NCI-H1436 treated with DMSO at 0.1 percent for 48 hours (cell line): ENCODE measurements at regions not wholly inside any gene's neighbourhood (a gene's known extent, or its start where the extent isn't known, plus 50 kb on each side); places are given as distances from the start of the nearest gene placed in this dataset.
A peak's percentile ranks its signal among the peaks of the same experiment; 100 is the strongest.
"Not testable (repeated sequence)": the region's sequence is repeated elsewhere in the genome, so short reads cannot be mapped to it uniquely, and the experiment has no call there.

ENCODE experiments used
- DNase-seq: peaks from one replicate; lab custom pipeline; 2025; lab: John Stamatoyannopoulos, UW

DNA sequence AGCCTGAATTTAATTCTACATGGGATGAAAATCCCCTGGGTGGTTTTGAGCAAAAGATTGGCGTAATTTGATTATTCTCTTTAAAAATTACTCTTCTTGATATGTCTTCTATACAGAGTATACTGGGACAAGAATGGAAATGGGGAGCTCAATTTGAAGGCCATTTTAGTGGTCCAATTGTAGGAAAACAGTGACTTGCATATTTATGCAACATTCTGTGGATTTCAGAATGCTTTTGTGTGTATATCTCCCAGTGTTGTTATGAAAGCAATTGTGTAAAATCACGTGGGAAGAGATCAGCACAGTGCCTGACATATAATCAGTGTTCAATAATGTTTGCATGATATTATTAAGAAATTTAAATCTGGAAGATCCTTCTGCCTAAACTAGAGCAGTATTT is 575.9 kb upstream of the PBX1 start:
- DNase-seq, result no peak

DNA sequence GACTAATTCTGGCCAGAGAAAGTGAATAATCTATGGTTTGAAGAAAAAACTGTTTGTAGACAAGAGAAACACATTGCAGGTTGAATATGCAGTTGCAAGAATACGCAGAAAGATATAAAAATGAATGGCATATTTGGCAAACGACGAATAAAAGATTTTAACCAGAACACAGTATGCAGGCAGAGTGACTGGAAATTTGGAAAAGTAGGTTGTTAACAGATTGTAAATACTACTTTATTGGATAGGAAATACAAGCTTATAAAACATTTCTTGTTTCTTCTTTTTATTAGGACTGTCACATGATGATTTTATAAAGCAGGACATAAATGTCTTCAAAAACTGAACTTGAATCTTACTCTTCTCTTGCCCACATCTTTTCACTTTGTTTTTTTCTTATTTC is 573.3 kb upstream of the PBX1 start:
- no peak for DNase-seq

DNA sequence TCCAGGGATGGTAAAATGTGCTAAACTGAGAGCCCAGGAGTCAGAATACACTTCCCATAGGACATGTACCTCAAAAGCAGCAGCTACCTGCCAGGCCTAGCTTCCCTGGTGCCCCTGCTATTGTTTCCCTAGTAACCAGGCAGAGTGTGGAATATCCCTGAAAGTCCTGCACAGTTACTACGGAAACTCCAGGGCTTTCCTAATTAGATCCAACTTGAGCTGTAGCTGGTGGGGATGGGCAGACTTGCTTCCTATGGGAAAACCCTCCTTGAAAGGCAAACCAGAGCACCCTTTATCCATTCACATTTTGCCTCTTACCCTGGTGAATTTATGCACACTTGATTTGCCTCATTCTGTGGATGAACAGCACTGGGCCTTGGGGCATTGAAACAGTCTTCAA is 559.9 kb upstream of the PBX1 start:
- no peak for DNase-seq

DNA sequence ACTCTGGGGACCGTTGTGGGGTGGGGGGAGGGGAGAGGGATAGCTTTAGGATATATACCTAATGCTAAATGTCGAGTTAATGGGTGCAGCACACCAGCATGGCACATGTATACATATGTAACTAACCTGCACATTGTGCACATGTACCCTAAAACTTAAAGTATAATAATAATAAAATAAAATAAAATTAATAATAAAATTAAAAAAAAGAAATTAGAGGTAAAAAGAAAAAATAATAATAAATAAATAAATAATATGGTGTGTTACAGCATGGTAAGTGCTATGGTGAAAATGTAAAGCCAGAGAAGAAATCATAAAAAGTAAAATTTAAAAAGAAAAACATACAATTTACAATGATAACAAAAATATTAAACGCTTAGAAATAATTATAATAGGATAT is 552.8 kb upstream of the PBX1 start:
- DNase-seq, result not testable (repeated sequence)

DNA sequence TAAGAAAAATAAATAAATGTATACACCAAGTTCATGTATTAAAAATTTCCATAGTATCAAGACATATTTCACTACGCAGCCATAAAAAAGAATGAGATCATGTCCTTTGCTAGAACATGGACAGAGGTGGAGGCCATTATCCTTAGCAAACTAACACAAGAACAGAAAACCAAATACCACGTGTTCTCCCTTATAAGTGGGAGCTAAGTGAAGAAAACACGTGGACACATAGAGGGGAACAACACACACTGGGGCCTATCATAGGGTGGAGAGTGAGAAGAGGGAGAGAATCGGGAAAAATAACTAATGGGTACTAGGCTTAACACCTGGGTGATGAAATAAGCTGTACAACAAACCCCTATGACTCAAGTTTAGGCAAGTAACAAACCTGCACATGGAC is 552.4 kb upstream of the PBX1 start:
- DNase-seq, result no peak

DNA sequence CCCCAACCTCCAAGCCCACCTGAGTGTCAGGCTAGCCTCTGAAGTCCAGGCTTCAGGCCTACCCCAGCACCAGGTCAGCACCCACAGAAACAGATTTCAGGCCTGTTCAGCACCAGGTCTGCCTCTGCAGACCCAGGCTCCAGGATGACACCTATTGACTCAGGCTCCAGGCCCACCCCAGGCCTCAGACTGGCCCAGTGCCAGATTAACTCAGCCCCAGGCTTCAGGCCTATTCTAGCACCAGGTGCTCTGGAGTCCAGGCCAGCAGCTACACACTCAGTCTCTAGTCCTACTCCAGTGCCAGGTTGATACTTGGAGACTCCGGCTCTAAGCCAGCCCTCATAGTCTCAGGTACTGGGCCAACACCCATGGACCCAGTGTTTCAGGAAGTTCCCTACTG is 541.7 kb upstream of the PBX1 start:
- DNase-seq, result no peak

DNA sequence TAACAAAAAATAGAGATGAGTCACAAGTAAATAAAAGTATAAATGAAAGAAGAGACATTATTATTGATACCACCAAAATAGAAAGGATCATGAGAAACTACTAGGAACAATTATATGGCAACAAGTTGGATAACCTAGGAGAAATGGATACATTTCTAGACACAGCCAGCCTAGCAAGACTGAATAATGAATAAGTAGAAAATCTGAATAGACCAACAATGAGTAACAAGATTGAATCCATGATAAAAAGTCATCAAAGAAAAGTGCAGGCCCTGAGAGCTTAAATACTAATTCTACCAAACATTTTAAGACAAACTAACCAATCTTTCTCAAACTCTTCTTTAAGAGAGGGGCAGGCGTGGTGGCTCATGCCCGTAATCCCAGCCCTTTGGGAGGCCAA is 538.6 kb upstream of the PBX1 start:
- DNase-seq, result no peak

DNA sequence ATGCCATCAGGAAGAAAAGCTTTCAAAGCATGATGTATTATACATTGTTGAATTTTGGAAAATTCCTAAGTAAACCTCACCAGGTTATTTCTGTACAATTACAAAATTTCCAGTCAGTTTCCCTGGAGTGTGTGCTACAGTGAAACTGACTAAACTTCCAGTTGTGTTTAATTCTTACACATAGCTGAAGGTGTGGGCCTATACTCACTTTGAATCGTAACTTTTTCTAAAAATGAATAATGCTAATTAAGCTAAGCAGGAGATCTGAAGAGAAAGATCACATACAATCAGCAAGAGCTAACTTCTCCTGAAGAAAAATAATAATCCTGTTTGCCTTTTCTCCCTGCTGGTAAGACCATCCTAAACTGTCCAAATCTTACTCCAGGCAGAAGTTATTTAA is 537.2 kb upstream of the PBX1 start:
- DNase-seq, result no peak

DNA sequence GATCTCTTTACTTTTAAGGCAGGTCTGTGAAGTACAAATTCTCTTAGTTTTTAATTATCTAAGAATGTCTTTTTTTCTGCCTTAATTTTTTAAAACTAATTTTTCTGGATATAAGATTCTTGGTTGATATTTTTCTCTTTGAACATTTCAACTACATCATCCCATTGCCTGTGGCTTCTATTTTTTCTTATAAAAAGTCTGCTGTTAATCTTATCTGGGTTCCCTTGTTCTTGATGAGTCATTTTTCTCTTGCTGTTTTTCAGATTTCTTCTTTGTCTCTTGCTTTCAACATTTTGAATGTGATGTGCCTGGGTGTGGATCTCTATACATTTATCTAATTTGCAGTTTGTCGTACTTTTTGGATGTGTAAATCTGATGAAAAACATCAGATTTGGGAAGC is 525.2 kb upstream of the PBX1 start:
- DNase-seq, result no peak

DNA sequence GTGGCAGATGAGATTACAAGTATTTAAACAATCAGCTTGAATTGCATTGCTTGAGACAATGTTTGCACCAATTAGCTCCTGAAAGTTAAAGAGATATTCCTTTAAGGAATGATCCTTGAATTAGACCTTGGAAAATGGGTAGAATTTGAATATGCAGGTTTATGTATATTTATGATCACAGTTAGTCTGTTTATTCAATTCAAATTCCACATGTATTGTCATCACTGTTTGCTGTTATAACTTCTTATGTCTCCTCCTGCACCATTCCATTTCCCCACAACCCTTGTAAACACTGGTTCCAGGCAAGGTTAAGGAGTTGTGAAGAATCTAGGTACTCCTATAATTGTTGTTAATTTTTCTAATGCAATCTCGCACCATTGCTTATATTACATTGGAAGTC is 518.2 kb upstream of the PBX1 start:
- DNase-seq, result no peak

DNA sequence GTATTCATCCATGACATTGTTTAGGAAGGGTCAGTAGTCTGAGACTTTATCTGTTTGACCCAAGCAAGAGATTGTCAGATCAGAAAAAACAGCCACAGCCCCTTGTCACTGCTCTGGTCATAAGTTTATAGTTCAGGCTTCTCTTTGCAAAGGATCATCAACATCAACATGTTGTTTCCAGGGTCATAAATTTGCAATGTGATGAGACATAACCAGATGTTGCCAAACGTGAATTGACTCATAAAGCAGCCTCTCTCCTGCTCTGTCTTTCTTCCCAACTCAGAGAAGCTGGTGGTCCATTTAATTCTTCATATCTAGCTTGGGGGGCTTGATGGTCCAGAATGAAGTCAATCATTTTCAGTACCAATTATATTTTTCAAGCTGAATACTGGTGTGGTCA is 507.2 kb upstream of the PBX1 start:
- no peak for DNase-seq

DNA sequence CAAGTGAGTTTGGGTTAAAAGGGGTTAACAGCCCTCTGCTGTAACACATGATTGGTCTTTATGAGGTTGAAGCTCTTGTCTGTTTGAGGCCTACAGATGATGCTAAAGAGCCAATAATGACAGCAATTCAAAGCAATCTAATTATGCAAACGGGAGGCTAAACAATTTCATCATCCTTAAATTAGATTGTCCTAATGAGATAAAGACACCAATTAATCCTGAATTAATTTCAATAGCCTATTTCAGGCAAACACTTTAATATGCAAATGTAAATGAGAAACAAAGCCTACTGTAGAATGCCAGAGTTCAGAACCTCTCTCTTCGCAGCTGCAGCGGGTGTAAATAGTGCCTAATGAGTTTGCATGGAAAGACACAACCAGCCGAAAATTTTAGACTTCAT is 504.7 kb upstream of the PBX1 start:
- no peak for DNase-seq

DNA sequence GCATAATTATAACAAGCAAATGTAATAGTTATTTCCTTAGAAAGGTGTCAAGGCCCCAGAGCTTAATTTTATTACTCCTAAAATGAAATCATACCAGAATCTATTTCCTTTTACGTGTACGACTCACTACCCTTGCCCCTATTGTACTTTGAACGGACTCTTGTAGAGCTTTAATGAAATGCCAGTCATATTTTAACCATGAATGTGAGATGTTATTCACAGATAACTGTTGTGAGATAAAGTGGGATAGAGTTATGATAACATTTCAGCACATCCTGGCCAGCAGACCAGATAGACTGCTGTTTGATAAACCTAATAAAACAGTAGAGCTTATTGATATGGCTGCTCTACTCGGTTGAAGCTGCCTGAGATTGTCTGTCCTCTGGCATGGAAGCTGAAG is 500.8 kb upstream of the PBX1 start:
- no peak for DNase-seq

DNA sequence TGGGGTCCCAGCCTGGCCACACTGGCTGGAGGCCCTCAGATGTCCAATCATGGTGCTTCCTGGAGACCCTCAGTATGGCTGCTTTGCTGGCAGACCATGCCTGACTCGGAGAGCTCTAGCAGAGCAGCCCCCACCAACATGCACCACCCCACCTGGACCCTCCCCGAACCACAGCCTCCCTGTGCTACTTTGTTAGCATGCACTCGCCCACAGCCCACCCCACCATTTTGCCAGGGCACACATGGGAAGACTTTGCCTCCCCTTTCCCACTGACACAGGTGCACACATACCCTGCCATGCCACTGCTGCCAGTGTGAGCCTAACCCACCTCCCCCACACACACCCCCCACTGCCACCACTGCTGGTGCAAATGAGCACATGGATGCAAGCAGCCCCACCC is 497.5 kb upstream of the PBX1 start:
- no peak for DNase-seq

DNA sequence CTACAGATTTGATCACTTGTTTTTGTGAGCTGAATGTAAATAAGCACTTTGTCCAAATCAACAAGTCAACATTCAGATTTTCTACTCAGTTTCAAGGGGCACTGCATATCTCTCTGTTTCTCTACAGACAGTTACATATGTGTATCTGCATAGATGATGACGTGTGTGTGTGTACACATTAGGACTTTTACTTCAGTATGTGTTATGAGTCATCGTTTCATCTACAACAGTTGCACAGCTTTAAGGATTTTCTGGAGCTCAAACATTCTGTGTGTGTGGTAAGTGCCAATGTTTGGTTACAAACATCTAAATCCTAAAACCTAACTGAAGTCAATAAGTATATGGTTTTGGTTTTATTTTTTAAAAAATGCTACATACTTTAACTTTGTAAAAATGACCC is 494.5 kb upstream of the PBX1 start:
- DNase-seq, result no peak

DNA sequence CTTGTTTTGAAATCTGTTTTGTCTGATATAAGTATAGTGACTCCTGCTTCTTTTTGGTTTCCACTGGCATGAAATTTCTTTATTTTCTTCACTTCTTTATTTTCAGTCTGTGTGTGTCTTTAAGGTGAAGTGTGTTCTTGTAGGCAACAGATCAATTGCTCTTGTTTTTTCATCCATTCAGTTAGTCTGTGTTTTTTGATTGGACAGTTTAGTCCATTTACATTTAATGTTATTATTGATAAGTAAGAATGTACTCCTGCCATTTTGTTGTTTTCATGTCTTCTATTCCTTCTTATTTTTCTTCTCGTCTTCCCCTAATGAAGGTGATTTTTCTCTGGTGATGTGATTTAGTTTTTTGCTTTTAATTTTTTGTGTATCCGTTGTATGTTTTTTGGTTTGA is 487.7 kb upstream of the PBX1 start:
- DNase-seq, result no peak

DNA sequence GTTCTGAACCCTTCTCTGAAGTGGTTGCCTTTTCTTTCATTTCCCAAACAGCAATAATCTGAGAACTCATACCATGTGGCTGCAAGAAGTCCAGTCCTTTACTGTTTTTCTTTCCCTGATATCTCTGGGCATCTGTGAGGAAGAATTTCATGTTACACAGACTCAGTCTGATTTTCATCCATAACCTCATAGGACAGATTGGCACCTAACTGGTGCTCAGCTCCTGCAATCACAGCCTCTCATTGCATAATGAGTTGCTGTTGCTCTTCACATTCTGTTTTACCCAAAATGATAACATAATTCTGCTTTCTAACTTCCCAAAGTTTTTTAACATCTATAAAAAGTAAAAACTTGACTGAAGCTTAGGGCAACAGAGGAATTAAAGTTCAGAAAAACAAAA is 472.2 kb upstream of the PBX1 start:
- DNase-seq, result no peak

DNA sequence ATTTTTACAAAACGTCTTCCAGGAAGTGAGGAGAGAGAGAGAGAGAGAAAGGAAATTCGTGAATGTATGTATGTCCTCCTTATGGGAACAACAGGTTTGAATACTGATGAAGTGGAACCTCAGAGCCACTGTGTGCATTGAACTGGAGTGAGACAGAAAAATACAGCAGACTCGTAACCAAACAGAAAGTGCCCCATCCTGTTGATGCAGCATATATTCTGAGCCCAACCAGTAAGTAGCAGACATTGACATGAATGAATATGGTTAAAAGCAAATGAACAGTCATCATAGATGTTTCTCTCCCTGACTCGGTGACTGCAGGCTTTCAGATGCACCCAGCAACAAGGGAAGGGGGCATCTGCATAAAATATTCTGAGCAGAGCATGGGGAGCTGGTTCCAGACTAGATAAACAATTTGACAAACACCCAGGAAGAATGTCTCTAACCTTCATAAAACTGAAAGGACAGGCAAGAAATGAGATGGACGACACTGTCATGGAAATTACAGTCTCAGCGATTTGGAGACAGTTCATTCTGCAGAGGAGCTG is 471.0 kb upstream of the PBX1 start:
- no peak for DNase-seq

DNA sequence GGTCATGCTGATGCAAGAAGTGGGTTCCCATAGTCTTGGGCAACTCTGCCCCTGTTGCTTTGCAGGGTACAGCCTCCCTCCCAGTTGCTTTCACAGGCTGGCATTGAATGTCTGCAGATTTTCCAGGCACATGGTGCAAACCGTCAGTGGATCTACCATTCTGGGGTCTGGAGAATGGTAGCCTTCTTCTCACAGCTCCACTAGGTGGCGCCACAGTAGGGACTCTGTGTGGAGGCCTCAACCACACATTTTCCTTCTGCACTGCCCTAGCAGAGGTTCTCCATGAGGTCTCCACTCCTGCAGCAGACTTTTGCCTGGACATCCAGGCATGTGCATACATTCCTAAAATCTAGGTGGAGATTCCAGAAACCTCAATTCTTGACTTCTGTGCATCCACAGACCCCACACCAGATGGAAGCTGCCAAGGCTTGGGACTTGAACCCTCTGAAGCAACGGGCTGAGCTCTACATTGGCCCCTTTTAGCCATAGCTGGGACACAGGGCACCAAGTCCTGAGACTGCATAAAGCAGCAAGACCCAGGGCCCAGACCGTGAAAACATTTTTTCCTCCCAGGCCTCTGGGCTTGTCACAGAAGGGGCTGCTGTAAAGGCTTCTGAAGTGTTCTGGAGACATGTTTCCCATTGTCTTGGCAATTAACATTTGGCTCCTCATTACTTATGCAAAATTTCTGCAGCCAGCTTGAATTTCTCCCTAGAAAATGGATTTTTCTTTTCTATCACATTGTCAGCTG is 466.2 kb upstream of the PBX1 start:
- no peak for DNase-seq

DNA sequence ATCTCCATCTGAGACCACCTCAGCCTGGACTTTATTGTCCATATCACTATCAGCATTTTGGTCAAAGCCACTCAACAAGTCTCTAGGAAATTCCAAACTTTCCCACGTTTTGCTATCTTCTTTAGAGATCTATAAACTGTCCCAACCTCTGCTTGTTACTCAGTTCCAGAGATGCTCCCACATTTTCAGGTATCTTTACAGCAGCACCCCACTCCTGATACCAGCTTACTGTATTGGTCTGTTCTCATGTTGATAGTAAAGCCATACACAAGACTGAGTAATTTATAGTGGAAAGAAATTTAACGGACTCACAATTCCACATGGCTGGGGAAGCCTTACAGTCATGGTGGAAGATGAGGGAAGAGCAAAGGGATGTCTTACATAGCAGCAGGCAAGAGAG is 465.4 kb upstream of the PBX1 start:
- DNase-seq, result no peak

DNA sequence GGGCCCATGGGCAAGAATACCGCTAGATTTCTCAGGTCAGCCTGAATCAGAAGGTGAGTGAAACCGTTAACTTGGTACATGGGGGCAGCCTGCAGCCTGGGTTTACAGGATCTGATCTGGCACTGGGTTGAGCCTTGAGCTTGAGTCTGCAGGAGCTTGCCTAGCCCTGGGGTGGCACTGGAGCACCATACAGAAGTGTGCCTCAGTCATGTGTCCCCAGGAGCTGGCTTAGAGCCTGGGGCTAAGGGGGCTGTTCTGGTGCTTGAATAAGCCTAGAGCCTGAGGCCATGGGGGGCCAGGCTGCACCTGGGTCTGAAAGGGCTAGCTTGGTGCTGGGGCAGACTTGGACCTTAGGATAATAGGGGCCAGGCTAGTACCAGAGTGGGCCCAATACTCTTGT is 457.2 kb upstream of the PBX1 start:
- DNase-seq, result no peak

DNA sequence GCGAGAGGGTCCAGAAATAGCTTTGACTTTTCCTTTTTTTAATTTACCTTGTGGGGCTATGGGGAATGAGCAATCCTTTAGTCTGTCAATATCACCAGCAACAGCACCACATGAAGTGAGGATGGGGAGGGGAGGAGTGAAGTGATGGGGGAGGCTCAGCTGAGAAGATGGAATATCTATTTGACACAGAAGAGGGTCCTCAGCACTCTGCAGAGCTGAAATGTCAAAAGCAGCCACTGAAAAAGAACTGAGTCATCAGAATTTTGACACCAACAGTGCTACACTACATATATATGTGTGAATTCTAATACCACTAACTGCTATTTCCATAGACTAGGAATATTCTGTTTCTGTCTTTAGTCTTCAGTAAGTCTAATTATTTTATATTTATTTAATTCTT is 427.0 kb upstream of the PBX1 start:
- no peak for DNase-seq

DNA sequence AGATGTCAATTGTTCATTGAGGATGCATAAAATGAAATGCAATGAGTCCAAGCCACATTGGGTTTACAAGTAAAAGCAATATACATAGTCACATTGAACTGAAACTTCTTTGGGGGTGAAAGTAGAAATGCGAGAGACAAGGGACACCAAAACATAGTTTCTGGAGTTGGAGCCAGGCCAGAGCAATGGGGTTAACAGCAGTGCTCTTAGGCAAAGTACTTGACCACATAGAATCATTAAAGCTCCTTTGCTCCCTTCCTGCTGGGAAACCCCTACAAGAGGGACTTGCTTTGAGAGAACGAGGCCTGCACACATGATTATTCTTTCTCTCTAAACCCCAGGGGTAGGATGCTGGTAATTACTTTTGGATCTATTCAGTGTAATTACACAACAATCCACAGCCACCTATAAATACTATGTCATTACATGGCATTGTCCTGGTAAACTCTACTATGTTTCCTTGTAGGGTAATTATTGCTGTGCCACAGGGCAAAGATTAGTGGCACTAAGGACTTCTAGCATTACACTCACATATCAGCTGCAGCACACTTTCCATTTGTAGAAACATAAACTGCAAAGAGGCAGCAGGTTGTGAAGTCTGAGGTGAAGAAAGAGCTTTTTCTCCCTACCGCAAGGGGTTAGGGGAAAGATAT is 421.6 kb upstream of the PBX1 start:
- peak; percentile 97 for DNase-seq

DNA sequence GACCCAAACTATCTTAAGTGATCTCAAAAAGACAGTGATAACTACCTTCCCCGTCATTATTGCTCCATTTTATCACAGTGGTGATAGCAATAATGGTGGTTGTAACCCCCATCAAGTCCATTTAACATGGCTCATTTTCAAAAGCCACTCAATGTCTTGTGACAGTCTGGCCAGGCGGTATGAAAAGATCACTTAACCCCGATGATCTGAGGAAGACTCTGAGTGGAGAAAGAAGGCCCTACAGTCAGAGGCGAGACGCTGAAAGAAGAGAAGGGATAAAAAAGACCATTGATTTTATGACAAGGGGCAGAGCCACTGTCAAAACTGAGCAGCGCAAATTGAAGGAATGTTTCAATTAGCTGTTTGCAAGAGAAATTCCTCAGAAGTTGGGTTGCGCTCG is 417.2 kb upstream of the PBX1 start:
- DNase-seq, result no peak
